ENCODE measurements at regions not wholly inside any gene's neighbourhood (a gene's known extent, or its start where the extent isn't known, plus 50 kb on each side); places are given as distances from the start of the nearest gene placed in this dataset.
"Not testable (repeated sequence)": the region's sequence is repeated elsewhere in the genome, so short reads cannot be mapped to it uniquely, and the experiment has no call there.

GRCh38 chr22:17284466-17284865 lies 65.2 kb upstream of the ADA2 start:
- in situ Hi-C loops (cut with HindIII; ENCODE audit: low pct_unique_long_range_greater_than_20kb, low sequenced_read_pairs), result no loop called here
- DNase-seq (ENCODE audit: low read depth in 1 of 2, low spot score in 1 of 2), result no peak
- no peak for TF ChIP-seq JUND (IDR thresholded peaks at IDR 0.05; ENCODE audit: low read depth)

- in situ Hi-C loops (cut with HindIII; ENCODE audit: low pct_unique_long_range_greater_than_20kb, low sequenced_read_pairs); DNase-seq (ENCODE audit: low read depth in 1 of 2, low spot score in 1 of 2): not testable (repeated sequence)
These were observed 64.6 kb upstream of the ADA2 start for GRCh38 chr22:17283865-17284264.

GRCh38 chr22:17283423-17283822 lies 64.2 kb upstream of the ADA2 start:
- in situ Hi-C loops (cut with HindIII; ENCODE audit: low pct_unique_long_range_greater_than_20kb, low sequenced_read_pairs), result no loop called here
- no peak for TF ChIP-seq JUND (IDR thresholded peaks at IDR 0.05; ENCODE audit: low read depth)
- DNase-seq (ENCODE audit: low read depth in 1 of 2, low spot score in 1 of 2), result no peak

GRCh38 chr22:17281440-17281841 lies 62.2 kb upstream of the ADA2 start:
- DNase-seq (ENCODE audit: low read depth in 1 of 2, low spot score in 1 of 2), result no peak
- in situ Hi-C loops (cut with HindIII; ENCODE audit: low pct_unique_long_range_greater_than_20kb, low sequenced_read_pairs), result no loop called here
- TF ChIP-seq JUND (IDR thresholded peaks at IDR 0.05; ENCODE audit: low read depth), result no peak

GRCh38 chr22:17281026-17281425 lies 61.8 kb upstream of the ADA2 start:
- no peak for TF ChIP-seq JUND (IDR thresholded peaks at IDR 0.05; ENCODE audit: low read depth)
- DNase-seq (ENCODE audit: low read depth in 1 of 2, low spot score in 1 of 2), result no peak
- in situ Hi-C loops (cut with HindIII; ENCODE audit: low pct_unique_long_range_greater_than_20kb, low sequenced_read_pairs), result no loop called here

GRCh38 chr22:17272511-17272991 lies 53.3 kb upstream of the ADA2 start:
- no peak for DNase-seq (ENCODE audit: low read depth in 1 of 2, low spot score in 1 of 2)
- in situ Hi-C loops (cut with HindIII; ENCODE audit: low pct_unique_long_range_greater_than_20kb, low sequenced_read_pairs), result no loop called here
- TF ChIP-seq JUND (IDR thresholded peaks at IDR 0.05; ENCODE audit: low read depth), result no peak

- in situ Hi-C loops (cut with HindIII; ENCODE audit: low pct_unique_long_range_greater_than_20kb, low sequenced_read_pairs), result no loop called here
- DNase-seq (ENCODE audit: low read depth in 1 of 2, low spot score in 1 of 2), result no peak
- TF ChIP-seq JUND (IDR thresholded peaks at IDR 0.05; ENCODE audit: low read depth), result no peak
These were observed 52.6 kb upstream of the ADA2 start for GRCh38 chr22:17271711-17272451.

GRCh38 chr22:17269607-17270261 lies 50.5 kb upstream of the ADA2 start:
- in situ Hi-C loops (cut with HindIII; ENCODE audit: low pct_unique_long_range_greater_than_20kb, low sequenced_read_pairs), result no loop called here
- DNase-seq (ENCODE audit: low read depth in 1 of 2, low spot score in 1 of 2), result no peak
- TF ChIP-seq JUND (IDR thresholded peaks at IDR 0.05; ENCODE audit: low read depth), result no peak

GRCh38 chr22:17269224-17269606 lies 50.0 kb upstream of the ADA2 start:
- no peak for DNase-seq (ENCODE audit: low read depth in 1 of 2, low spot score in 1 of 2)
- TF ChIP-seq JUND (IDR thresholded peaks at IDR 0.05; ENCODE audit: low read depth), result no peak
- in situ Hi-C loops (cut with HindIII; ENCODE audit: low pct_unique_long_range_greater_than_20kb, low sequenced_read_pairs), result no loop called here

All from T47D (cell line).